B cell (primary cell): ENCODE measurements at regions not wholly inside any gene's neighbourhood (a gene's known extent, or its start where the extent isn't known, plus 50 kb on each side); places are given as distances from the start of the nearest gene placed in this dataset.

Source experiments
- ATAC-seq: fragments of 200-7000 bp; cut with Tn5 transposase; one replicate; pipeline ENCODE4 v1.10.0; 2021; ENCODE audit warnings: low read depth, mild to moderate bottlenecking, moderate number of reproducible peaks, moderate library complexity
- CTCF ChIA-PET: fragments of 350-600 bp; sonication (Branson Sonifier 250); formaldehyde crosslinking; loops from one replicate; lab custom pipeline; 2021; ENCODE audit warnings: antibody characterized with exemption, inconsistent platforms; lab: Charles Lee
- POLR2A ChIA-PET: fragments of 350-600 bp; sonication (Branson Sonifier 250); formaldehyde crosslinking; loops from one replicate; lab custom pipeline; 2021; ENCODE audit warnings: antibody characterized with exemption; lab: Charles Lee
- DNase-seq: peaks from one replicate; pipeline ENCODE4 v3.0.0; 2013
- H2AFZ ChIP-seq: 2 replicates; pipeline ENCODE4 v1.6.1; 2012; ENCODE audit warnings: mild to moderate bottlenecking, low read depth, low read length; ENCODE audit not compliant: insufficient read depth, poor library complexity, severe bottlenecking
- H3K27ac ChIP-seq, 2 donors: 1 replicate in 1 of 2; 2 replicates in 1 of 2; pipeline ENCODE4 v1.5.1; 2012 to 2013; ENCODE audit warnings: low read length in 2 of 2, mild to moderate bottlenecking in 2 of 2, moderate library complexity in 1 of 2
- H3K27me3 ChIP-seq, 4 experiments: fragments of 200-600 bp in 1 of 4; sonication (generic) in 1 of 4; replicated peaks in 1 of 4; 1 replicate in 2 of 4; 2 replicates in 2 of 4; pipeline versions ENCODE4 v1.6.1 to v1.7.0; 2013 to 2016; ENCODE audit warnings: low read length in 3 of 4, mild to moderate bottlenecking in 2 of 4, mixed read lengths in 1 of 4, moderate library complexity in 1 of 4; ENCODE audit not compliant: insufficient read depth in 4 of 4, control insufficient read depth in 3 of 4; ENCODE audit errors: control extremely low read depth in 1 of 4
- H3K36me3 ChIP-seq, 2 experiments: replicated peaks in 1 of 2; 1 replicate in 1 of 2; 2 replicates in 1 of 2; pipeline versions ENCODE4 v1.6.1 to v1.7.1; 2013; ENCODE audit warnings: low read length in 1 of 2; ENCODE audit not compliant: insufficient read depth in 2 of 2, control insufficient read depth in 1 of 2; ENCODE audit errors: control extremely low read depth in 1 of 2, extremely low read depth in 1 of 2
- H3K4me1 ChIP-seq, 2 donors: fragments of 200-600 bp in 1 of 2; sonication (generic) in 1 of 2; 1 replicate in 1 of 2; 2 replicates in 1 of 2; pipeline versions ENCODE4 v1.5.1 to v1.6.1; 2013 to 2017; ENCODE audit warnings: low read length in 2 of 2; ENCODE audit not compliant: control insufficient read depth in 2 of 2, insufficient read depth in 2 of 2
- H3K4me2 ChIP-seq: replicated peaks from 2 replicates; pipeline ENCODE3; 2012; ENCODE audit warnings: mild to moderate bottlenecking, low read depth, low read length; ENCODE audit not compliant: poor library complexity, severe bottlenecking
- H3K4me3 ChIP-seq, 5 experiments: fragments of 200-600 bp in 1 of 5; sonication (generic) in 1 of 5; 1 replicate in 3 of 5; 2 replicates in 2 of 5; pipeline versions ENCODE4 v1.5.1 to v1.7.0; 2011 to 2016; ENCODE audit warnings: low read length in 4 of 5, mild to moderate bottlenecking in 4 of 5, low read depth in 2 of 5, control low read depth in 1 of 5, moderate library complexity in 1 of 5; ENCODE audit not compliant: insufficient read depth in 1 of 5; ENCODE audit errors: control extremely low read depth in 1 of 5, extremely low read depth in 1 of 5
- H3K79me2 ChIP-seq: fragments of 200-600 bp; sonication (generic); one replicate; pipeline ENCODE4 v1.6.0; 2016; ENCODE audit warnings: low read length; ENCODE audit not compliant: control insufficient read depth, insufficient read depth
- H3K9ac ChIP-seq: fragments of 200-600 bp; sonication (generic); 2 replicates; pipeline ENCODE4 v1.6.1; 2017; ENCODE audit warnings: mild to moderate bottlenecking, low read length, moderate library complexity
- H3K9me3 ChIP-seq, 3 donors: one replicate each; pipeline versions ENCODE4 v1.6.1 to v1.7.1; 2013; ENCODE audit warnings: low read length in 2 of 3; ENCODE audit not compliant: control insufficient read depth in 2 of 3, insufficient read depth in 1 of 3; ENCODE audit errors: control extremely low read depth in 1 of 3
- H4K20me1 ChIP-seq: 2 replicates; pipeline ENCODE4 v1.6.0; 2012; ENCODE audit warnings: mild to moderate bottlenecking, low read length; ENCODE audit not compliant: insufficient read depth, control insufficient read depth, poor library complexity, severe bottlenecking
- H3K27ac Mint-ChIP-seq: one replicate; pipeline ENCODE4 v1.8.0; 2021; ENCODE audit warnings: mixed read lengths
- H3K27me3 Mint-ChIP-seq: one replicate; pipeline ENCODE4 v1.8.0; 2021; ENCODE audit warnings: mixed read lengths
- H3K4me1 Mint-ChIP-seq: one replicate; pipeline ENCODE4 v1.8.0; 2021; ENCODE audit warnings: mixed read lengths
- H3K4me3 Mint-ChIP-seq: one replicate; pipeline ENCODE4 v1.8.0; 2021; ENCODE audit warnings: mixed read lengths
- H3K9me3 Mint-ChIP-seq: one replicate; pipeline ENCODE4 v1.8.0; 2022; ENCODE audit warnings: mixed read lengths; ENCODE audit not compliant: insufficient read depth
- CTCF ChIP-seq: fragments of 200-600 bp; IDR thresholded peaks from one replicate; pipeline ENCODE4 v1.8.0; 2022; ENCODE audit warnings: antibody characterized with exemption, mild to moderate bottlenecking
- EZH2 ChIP-seq: IDR thresholded peaks from 2 replicates; pipeline ENCODE4 v1.6.1; 2012; ENCODE audit warnings: borderline replicate concordance, low read depth, mild to moderate bottlenecking, moderate library complexity, low read length; ENCODE audit not compliant: insufficient read depth, poor library complexity, severe bottlenecking
- WGBS: methylation state at CpG from one replicate; pipeline ENCODE4 v1.1.5; 2013; ENCODE audit warnings: missing lambda C conversion rate; ENCODE audit not compliant: insufficient coverage; 5-methylcytosine and 5-hydroxymethylcytosine counted together
- intact Hi-C: fragments of 100-400 bp; cut with micrococcal nuclease; formaldehyde crosslinking; loops from one replicate; pipeline ENCODE4 v1.10.0; 2022

GRCh38 chr7:9264395-9264794 lies 831.0 kb downstream of the NXPH1 start:
- WGBS = 90% methylated on average over 2 of the region's 3 CpGs
- Histone ChIP-seq H3K27ac (no peak overlapping the region), H2AFZ (no peak overlapping the region), H4K20me1 (no peaks in the 10 kb centered on the region), H3K9ac (no peak overlapping the region), H3K4me3 (no peak overlapping the region), H3K4me2 (no peak overlapping the region), H3K79me2 (no peaks in the 10 kb centered on the region), H3K36me3 (no peaks in the 10 kb centered on the region), H3K4me1 (no peaks in the 10 kb centered on the region), H3K27me3 (no peaks in the 10 kb centered on the region), H3K9me3 (peaks cover 0 to 3% (median 0%) of the 10 kb centered on the region in 3 donors)
- Mint-ChIP-seq H3K4me3 (no peak overlapping the region), H3K27me3 (no peaks in the 10 kb centered on the region), H3K4me1 (no peaks in the 10 kb centered on the region), H3K9me3 (peaks cover 6% of the 10 kb centered on the region), H3K27ac (no peak overlapping the region)
- TF ChIP-seq CTCF (no peak), EZH2 (no peak)
- intact Hi-C loops = no loop called here
- ATAC-seq (no peak), DNase-seq (no peak)
- CTCF ChIA-PET = no interaction called here
- POLR2A ChIA-PET = no interaction called here

GRCh38 chr7:9280088-9280487 lies 846.7 kb downstream of the NXPH1 start:
- Mint-ChIP-seq H3K4me1 (no peaks in the 10 kb centered on the region), H3K27ac (no peak overlapping the region), H3K9me3 (no peaks in the 10 kb centered on the region), H3K4me3 (no peak overlapping the region), H3K27me3 (no peaks in the 10 kb centered on the region)
- H3K4me1 ChIP-seq = no peaks in the 10 kb centered on the region
- H2AFZ ChIP-seq = no peak overlapping the region
- no peak overlapping the region for H3K9ac ChIP-seq
- intact Hi-C loops = no loop called here
- no peak overlapping the region for H3K4me3 ChIP-seq
- no peaks in the 10 kb centered on the region for H3K9me3 ChIP-seq
- H3K79me2 ChIP-seq = no peaks in the 10 kb centered on the region
- no peak overlapping the region for H3K4me2 ChIP-seq
- ChIA-PET POLR2A (no interaction called here), CTCF (no interaction called here)
- ATAC-seq = no peak
- DNase-seq = no peak
- no peak overlapping the region for H3K27ac ChIP-seq
- TF ChIP-seq EZH2 (no peak), CTCF (no peak)
- no peaks in the 10 kb centered on the region for H3K36me3 ChIP-seq
- no peaks in the 10 kb centered on the region for H3K27me3 ChIP-seq
- H4K20me1 ChIP-seq = no peaks in the 10 kb centered on the region
